Gastroesophageal sphincter (tissue), 4 donors: ENCODE measurements at regions not wholly inside any gene's neighbourhood (a gene's known extent, or its start where the extent isn't known, plus 50 kb on each side); places are given as distances from the start of the nearest gene placed in this dataset.

ENCODE experiments used
- ATAC-seq: fragments of 150-250 bp; one replicate; pipeline ENCODE4 v1.9.1; 2016; ENCODE audit warnings: mild to moderate bottlenecking, moderate library complexity
- H3K27ac ChIP-seq, 4 donors: fragments of 200-600 bp; sonication (generic) in 3 of 4; 1 replicate in 3 of 4; 2 replicates in 1 of 4; pipeline ENCODE4 v1.5.1; 2016 to 2019
- H3K27me3 ChIP-seq: fragments of 200-600 bp; sonication (generic); one replicate; pipeline ENCODE4 v1.5.1; 2019
- H3K36me3 ChIP-seq, 2 donors: fragments of 200-600 bp; sonication (generic); one replicate each; pipeline ENCODE4 v1.5.1; 2019; ENCODE audit warnings: control low read depth in 1 of 2
- H3K4me1 ChIP-seq, 3 donors: fragments of 200-600 bp; sonication (generic); 1 replicate in 2 of 3; 2 replicates in 1 of 3; pipeline ENCODE4 v1.5.1; 2016 to 2019; ENCODE audit warnings: control low read depth in 2 of 3
- H3K4me3 ChIP-seq, 2 donors: fragments of 200-600 bp; sonication (generic); one replicate each; pipeline ENCODE4 v1.5.1; 2019; ENCODE audit warnings: mild to moderate bottlenecking in 1 of 2, moderate library complexity in 1 of 2
- H3K9me3 ChIP-seq, 3 donors: fragments of 200-600 bp; sonication (generic); one replicate each; pipeline ENCODE4 v1.5.1; 2017 to 2019; ENCODE audit warnings: control low read depth in 2 of 3
- CTCF ChIP-seq, 4 experiments: fragments of 200-600 bp in 2 of 4; fragments of 450-650 bp in 2 of 4; sonication (generic) in 1 of 4; IDR thresholded peaks; one replicate each; pipeline ENCODE4 v1.5.1; 2017 to 2019; ENCODE audit warnings: antibody characterized with exemption in 4 of 4, mild to moderate bottlenecking in 2 of 4, moderate library complexity in 2 of 4
- EP300 ChIP-seq: sonication (generic); formaldehyde crosslinking; IDR thresholded peaks from one replicate; pipeline ENCODE4 v1.6.1; 2017; ENCODE audit warnings: antibody characterized with exemption, mild to moderate bottlenecking
- POLR2A ChIP-seq, 2 donors: fragments of 450-650 bp; IDR thresholded peaks; one replicate each; pipeline ENCODE4 v1.6.1; 2017; ENCODE audit warnings: antibody characterized with exemption in 2 of 2, mild to moderate bottlenecking in 2 of 2, moderate library complexity in 1 of 2
- POLR2AphosphoS5 ChIP-seq: sonication (generic); formaldehyde crosslinking; IDR thresholded peaks from one replicate; pipeline ENCODE4 v1.6.1; 2017; ENCODE audit warnings: antibody characterized with exemption
- WGBS, 2 donors: methylation state at CpG; one replicate each; pipeline ENCODE4 v1.1.5; 2018; ENCODE audit warnings: low coverage in 1 of 2; 5-methylcytosine and 5-hydroxymethylcytosine counted together

GRCh38 chr11:104649002-104649401, 249.3 kb downstream of the CASP12 start:
- ATAC-seq: no peak
- H3K9me3 ChIP-seq: no peaks in the 10 kb centered on the region
- no peaks in the 10 kb centered on the region for H3K36me3 ChIP-seq
- no peaks in the 10 kb centered on the region for H3K27me3 ChIP-seq
- 20 to 29% methylated on average over 1 of the region's 1 CpG for WGBS, 2 donors
- no peak overlapping the region for H3K27ac ChIP-seq
- H3K4me3 ChIP-seq: no peak overlapping the region
- TF ChIP-seq EP300 (no peak), CTCF (IDR thresholded peaks at IDR 0.05) (no peak), POLR2AphosphoS5 (no peak), POLR2A (IDR thresholded peaks at IDR 0.05) (no peak)
- no peaks in the 10 kb centered on the region for H3K4me1 ChIP-seq

GRCh38 chr11:104645261-104646222, 252.7 kb downstream of the CASP12 start:
- no peak for TF ChIP-seq EP300
- no peak for TF ChIP-seq CTCF (IDR thresholded peaks at IDR 0.05)
- TF ChIP-seq POLR2AphosphoS5: no peak
- ATAC-seq: no peak
- no peaks in the 10 kb centered on the region for H3K27me3 ChIP-seq
- H3K4me1 ChIP-seq: no peaks in the 10 kb centered on the region
- WGBS, 2 donors: 83 to 100% methylated on average over 2 of the region's 2 CpGs
- no peaks in the 10 kb centered on the region for H3K36me3 ChIP-seq
- no peaks in the 10 kb centered on the region for H3K9me3 ChIP-seq
- no peak overlapping the region for H3K4me3 ChIP-seq
- H3K27ac ChIP-seq: no peak overlapping the region

- Histone ChIP-seq H3K27me3 (no peaks in the 10 kb centered on the region), H3K4me1 (no peaks in the 10 kb centered on the region), H3K36me3 (no peaks in the 10 kb centered on the region), H3K9me3 (no peaks in the 10 kb centered on the region), H3K27ac (no peak overlapping the region), H3K4me3 (no peak overlapping the region)
- ATAC-seq: no peak
- WGBS, 2 donors: 70 to 78% methylated on average over 2 of the region's 2 CpGs
- TF ChIP-seq POLR2A (IDR thresholded peaks at IDR 0.05): no peak
- TF ChIP-seq CTCF (IDR thresholded peaks at IDR 0.05): no peak
- no peak for TF ChIP-seq POLR2AphosphoS5
- no peak for TF ChIP-seq EP300
Observed at GRCh38 chr11:104637662-104638170, 260.5 kb downstream of the CASP12 start.

- no peak overlapping the region for H3K4me3 ChIP-seq
- TF ChIP-seq POLR2A (IDR thresholded peaks at IDR 0.05): no peak
- TF ChIP-seq POLR2AphosphoS5: no peak
- TF ChIP-seq CTCF (IDR thresholded peaks at IDR 0.05): no peak
- TF ChIP-seq EP300: no peak
- ATAC-seq: no peak
- H3K27ac ChIP-seq: no peak overlapping the region
- H3K9me3 ChIP-seq: no peaks in the 10 kb centered on the region
- 64 to 67% methylated on average over 1 of the region's 1 CpG for WGBS, 2 donors
- H3K4me1 ChIP-seq: no peaks in the 10 kb centered on the region
- H3K27me3 ChIP-seq: no peaks in the 10 kb centered on the region
- no peaks in the 10 kb centered on the region for H3K36me3 ChIP-seq
Observed at GRCh38 chr11:104633226-104633625, 265.0 kb downstream of the CASP12 start.

GRCh38 chr11:104630352-104630751, 267.9 kb downstream of the CASP12 start:
- Histone ChIP-seq H3K4me3 (no peak overlapping the region), H3K27ac (no peak overlapping the region), H3K36me3 (no peaks in the 10 kb centered on the region), H3K4me1 (no peaks in the 10 kb centered on the region), H3K27me3 (no peaks in the 10 kb centered on the region), H3K9me3 (no peaks in the 10 kb centered on the region)
- no peak for TF ChIP-seq EP300
- TF ChIP-seq CTCF (IDR thresholded peaks at IDR 0.05): no peak
- TF ChIP-seq POLR2AphosphoS5: no peak
- no peak for TF ChIP-seq POLR2A (IDR thresholded peaks at IDR 0.05)
- ATAC-seq: no peak
- WGBS, 2 donors: 53 to 66% methylated on average over 2 of the region's 2 CpGs
